AG08396 (cell line): ENCODE measurements at regions not wholly inside any gene's neighbourhood (a gene's known extent, or its start where the extent isn't known, plus 50 kb on each side); places are given as distances from the start of the nearest gene placed in this dataset.

Experiments
- DNase-seq: peaks from one replicate; pipeline ENCODE4 v3.0.0; 2012; ENCODE audit warnings: low spot score, mixed read lengths

DNA sequence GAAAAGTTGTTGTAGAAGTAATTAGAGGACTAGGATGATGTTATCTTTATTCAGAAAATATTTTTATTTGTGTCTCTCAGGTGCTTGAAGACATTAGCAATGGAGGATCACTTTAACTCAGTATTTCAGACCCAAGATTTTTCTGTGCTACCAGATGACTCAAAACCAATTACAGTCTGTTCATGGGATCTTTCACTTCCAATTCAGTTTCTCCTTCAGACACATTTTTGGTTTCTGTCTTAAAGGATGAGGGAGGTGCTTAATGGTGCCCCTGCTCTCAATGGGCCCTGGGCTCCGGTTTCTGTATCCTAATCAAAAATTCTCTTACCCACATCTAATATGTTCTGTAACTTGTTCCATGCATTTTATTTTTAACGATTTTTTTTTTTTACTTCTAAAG lies 53.7 kb upstream of the HDAC4 start:
- no peak for DNase-seq
